ENCODE measurements at regions not wholly inside any gene's neighbourhood (a gene's known extent, or its start where the extent isn't known, plus 50 kb on each side); places are given as distances from the start of the nearest gene placed in this dataset.

DNA sequence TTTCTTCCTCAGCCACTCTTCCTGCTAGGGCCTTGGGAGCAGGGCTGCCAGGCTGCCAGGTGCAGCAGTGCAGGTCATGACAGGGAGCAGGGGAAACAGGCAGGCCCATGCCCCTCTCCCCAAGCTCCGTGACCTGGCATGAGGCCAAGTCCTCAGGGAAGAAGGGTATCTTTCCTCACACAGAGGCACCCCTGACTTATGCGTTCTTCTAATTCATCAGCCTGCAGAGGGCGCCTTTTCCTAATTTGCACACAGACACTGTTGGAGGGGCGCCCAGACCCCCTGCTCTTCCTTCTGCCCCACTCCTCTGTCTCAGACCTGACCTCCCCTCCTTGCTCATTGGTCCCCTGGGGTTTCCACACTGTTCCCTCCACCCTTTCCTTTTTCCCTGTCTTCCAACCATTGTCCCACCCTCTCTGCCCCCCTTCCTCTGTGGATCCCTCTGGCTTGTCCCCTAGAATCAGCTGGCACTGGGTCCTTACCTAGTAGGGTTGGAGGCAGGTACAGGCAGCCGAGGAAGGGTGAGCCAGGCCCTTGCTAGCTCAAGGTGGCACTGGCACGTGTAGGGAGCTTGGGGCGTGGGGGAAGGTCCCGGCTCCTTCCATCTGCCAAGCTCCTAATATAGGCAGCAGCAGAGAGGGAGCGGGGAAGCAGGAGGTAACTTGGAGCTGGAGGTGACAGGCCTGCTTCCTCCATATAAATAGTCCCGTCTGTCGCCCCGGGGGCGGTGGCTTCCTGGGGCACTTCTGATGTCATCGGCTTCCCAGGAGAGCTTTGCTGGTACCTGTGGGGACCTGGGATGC is 154.9 kb upstream of the MLN start:
- DNase-seq (ENCODE audit: low read depth, low spot score), result no peak
- POLR2A ChIA-PET, result no interaction called here

GRCh38 chr6:33957892-33958525 is 154.2 kb upstream of the MLN start:
- no peak overlapping the region for H3K4me3 ChIP-seq (ENCODE audit: low read depth, low read length)
- DNase-seq (ENCODE audit: low read depth, low spot score), result no peak
- no peak for TF ChIP-seq CTCF (IDR thresholded peaks at IDR 0.05; ENCODE audit: insufficient read depth, low read length, missing control alignments)
- CTCF ChIA-PET, result no interaction called here
- POLR2A ChIA-PET, result no interaction called here

More for the DNA sequence above, 154.9 kb upstream of the MLN start:
- CTCF ChIA-PET, result interaction anchor here (0.9 to 1.2 kb wide), 3 partner anchors 9 to 13 kb away, joined by 3 to 4 read pairs (median 3); no protein-coding TSS in a partner anchor
- no peak overlapping the region for H3K4me3 ChIP-seq (ENCODE audit: low read depth, low read length)
- TF ChIP-seq CTCF (IDR thresholded peaks at IDR 0.05; ENCODE audit: insufficient read depth, low read length, missing control alignments), result peak; percentile 9

- ChIA-PET POLR2A (no interaction called here), CTCF (no interaction called here)
- TF ChIP-seq CTCF (IDR thresholded peaks at IDR 0.05; ENCODE audit: insufficient read depth, low read length, missing control alignments), result no peak
Observed at GRCh38 chr6:33957131-33957891, 153.5 kb upstream of the MLN start.

DNA sequence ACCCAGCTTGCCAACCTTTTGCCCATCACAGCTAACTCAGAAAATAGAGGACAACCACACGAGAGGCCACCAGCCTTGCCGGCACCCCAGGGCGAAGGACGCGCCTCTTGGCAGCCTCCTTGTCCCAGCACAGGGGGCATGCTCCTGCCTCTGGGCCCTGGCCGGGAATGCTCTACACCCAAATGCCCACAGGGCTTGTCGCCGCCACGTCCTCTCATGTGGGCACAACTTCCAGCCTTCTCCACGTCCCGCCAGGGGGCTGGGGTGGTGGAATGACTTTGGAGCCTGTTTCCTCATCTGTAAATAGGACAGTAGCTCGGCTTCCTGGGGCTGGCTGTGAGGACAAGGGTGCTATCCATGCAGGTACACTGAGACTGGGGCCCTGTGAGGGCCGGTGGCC is 152.4 kb upstream of the MLN start:
- no peak for TF ChIP-seq CTCF (IDR thresholded peaks at IDR 0.05; ENCODE audit: insufficient read depth, low read length, missing control alignments)
- no peak overlapping the region for H3K4me3 ChIP-seq (ENCODE audit: low read depth, low read length)
- no peak for DNase-seq (ENCODE audit: low read depth, low spot score)
- ChIA-PET CTCF (no interaction called here), POLR2A (no interaction called here)

More at GRCh38 chr6:33957131-33957891, 153.5 kb upstream of the MLN start:
- no peak overlapping the region for H3K4me3 ChIP-seq (ENCODE audit: low read depth, low read length)
- no peak for DNase-seq (ENCODE audit: low read depth, low spot score)

DNA sequence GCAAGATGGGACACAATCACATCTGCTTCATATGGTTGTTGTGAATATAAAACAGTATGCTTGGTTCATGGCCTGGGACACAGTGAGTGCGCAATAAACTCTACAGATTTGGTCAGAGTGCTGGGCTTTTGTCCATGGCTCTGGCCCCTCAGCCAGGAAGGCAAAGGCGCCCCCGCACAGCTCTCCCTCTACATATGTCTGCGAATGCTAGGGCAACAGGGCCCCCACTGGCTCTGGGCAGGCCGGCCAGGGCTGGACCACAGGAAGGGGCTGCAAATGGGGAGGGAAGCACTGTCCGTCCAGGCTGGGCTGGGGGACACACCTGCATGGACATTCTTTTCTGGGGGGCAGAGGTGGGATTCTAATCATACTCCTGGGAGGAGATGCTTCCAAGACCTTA is 151.8 kb upstream of the MLN start:
- H3K4me3 ChIP-seq (ENCODE audit: low read depth, low read length), result no peak overlapping the region
- ChIA-PET CTCF (no interaction called here), POLR2A (no interaction called here)
- DNase-seq (ENCODE audit: low read depth, low spot score), result no peak
- TF ChIP-seq CTCF (IDR thresholded peaks at IDR 0.05; ENCODE audit: insufficient read depth, low read length, missing control alignments), result no peak

- TF ChIP-seq CTCF (IDR thresholded peaks at IDR 0.05; ENCODE audit: insufficient read depth, low read length, missing control alignments), result no peak
- ChIA-PET CTCF (no interaction called here), POLR2A (no interaction called here)
- H3K4me3 ChIP-seq (ENCODE audit: low read depth, low read length), result no peak overlapping the region
- DNase-seq (ENCODE audit: low read depth, low spot score), result no peak
Observed at GRCh38 chr6:33954453-33954852, 150.7 kb upstream of the MLN start.
